Stimulated activated CD8-positive, alpha-beta memory T cell treated with anti-CD3 and anti-CD28 coated beads, Interleukin-4, amount 100 ng/mL, for 24 hours (primary cell): ENCODE measurements at regions not wholly inside any gene's neighbourhood (a gene's known extent, or its start where the extent isn't known, plus 50 kb on each side); places are given as distances from the start of the nearest gene placed in this dataset.
"Not testable (repeated sequence)": the region's sequence is repeated elsewhere in the genome, so short reads cannot be mapped to it uniquely, and the experiment has no call there.

Source experiments
- DNase-seq: peaks from one replicate; pipeline ENCODE4 v3.0.0-alpha.2; 2020; ENCODE audit warnings: low read depth

DNA sequence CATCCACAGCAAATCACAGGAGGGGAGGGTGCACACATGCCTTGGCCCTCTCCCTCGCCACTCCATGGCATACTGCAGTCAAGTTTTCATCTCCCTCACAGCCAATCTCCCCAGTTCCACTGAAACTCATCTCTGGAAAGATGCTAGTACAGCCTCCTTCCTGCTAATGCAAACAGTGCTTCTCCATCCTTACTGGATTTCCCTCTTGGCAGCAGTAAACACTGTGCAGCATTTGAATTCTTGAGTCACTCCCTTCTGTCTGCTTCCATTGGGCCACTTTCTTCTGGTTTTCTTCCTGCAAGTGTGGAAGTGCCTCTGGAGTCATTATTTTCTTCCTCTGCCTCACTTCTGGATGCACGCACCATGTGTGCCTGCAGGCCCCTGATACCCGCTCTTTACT lies 460.3 kb downstream of the QKI start:
- no peak for DNase-seq

DNA sequence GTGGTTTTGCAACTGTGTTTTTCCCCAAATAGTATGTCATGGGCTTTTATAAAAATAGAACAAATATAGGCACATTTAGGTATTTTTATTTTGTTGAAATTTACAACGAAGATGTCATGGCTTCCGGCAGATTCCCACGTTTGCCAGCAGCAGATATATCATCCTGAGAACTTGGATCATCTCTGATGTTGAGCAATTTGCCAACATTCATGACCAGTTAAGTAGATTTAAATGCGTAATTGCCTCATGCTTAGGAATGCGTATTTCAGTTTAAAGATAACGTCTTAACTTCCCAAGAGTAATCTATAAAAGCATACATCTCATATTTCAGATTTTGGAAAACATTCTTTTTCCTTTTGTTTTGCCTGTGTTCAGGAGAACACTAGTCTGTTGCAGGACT lies 457.8 kb downstream of the QKI start:
- no peak for DNase-seq

DNA sequence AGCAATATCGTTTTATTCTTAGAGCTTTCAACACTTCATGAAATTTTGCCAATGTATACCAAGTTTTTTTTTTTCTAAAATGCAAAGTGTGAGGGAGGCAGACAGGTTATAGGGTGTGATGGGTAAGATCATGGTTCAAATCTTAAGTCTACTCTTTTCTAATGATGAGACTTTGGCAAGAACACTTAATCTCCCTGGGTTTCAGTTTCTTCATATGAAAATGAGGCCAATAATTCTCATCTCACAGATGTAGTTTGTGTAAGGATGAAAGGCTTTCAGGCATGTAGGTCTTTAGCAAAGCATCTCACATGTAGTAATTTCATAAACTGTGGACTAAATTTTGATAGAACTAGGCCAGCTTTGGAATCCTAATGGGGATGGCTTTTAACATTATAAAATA lies 457.1 kb downstream of the QKI start:
- DNase-seq, result no peak

DNA sequence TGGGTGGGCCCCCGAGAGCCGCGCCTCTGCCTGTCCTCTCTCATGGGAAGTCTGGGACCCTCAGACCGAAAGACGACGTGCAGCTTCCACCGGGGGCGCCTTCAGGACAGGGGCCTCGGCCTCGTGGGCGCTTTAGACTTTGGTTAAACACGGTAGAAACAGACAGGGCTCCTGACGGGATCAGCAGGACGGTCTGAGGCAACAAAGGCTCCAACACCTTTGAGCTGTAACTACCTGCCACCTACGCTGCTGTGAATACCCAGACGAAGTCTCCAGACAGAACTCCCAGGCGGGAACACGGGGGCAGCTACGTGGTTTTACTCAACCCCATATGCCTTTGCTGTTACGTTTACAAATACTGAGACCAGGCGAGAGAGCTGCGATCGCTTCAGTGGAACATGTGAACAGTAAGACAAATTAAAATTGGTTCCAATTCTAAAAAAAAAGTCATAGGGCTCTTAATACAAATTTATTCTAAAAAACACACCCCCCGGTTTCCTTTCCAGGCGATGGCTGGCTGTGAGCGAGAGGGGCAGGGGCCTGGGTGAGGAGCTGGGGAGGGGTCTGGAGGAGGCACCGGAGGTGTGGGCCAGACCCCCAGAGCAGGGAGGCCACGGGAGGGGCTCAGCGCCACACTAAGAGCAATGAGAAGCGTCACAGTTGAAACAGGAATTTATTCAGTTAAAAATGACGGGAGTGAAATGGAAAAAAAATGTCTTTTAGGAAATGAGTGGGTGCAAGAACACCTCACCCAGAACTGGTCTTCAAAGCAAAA lies 453.2 kb downstream of the QKI start:
- no peak for DNase-seq

DNA sequence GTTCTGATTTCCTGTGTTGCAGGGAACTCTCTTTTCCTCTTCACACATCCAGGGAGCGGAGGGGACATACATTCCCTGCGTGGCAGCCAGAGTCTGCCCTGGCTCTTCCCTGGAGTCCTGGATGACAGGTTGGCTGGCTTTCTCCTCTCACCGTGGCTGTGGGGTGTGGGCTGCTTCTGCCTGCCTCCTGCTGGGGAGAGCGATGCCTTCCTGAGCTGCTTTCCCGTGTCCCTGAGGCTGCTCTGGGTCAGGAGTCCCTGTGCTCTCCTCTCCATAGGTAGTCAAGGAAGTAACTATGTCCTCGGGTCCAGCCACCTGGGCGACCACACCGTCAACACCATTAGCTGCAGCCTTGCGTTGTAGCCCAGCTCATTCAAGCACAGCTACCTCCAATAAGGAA lies 451.7 kb downstream of the QKI start:
- no peak for DNase-seq

DNA sequence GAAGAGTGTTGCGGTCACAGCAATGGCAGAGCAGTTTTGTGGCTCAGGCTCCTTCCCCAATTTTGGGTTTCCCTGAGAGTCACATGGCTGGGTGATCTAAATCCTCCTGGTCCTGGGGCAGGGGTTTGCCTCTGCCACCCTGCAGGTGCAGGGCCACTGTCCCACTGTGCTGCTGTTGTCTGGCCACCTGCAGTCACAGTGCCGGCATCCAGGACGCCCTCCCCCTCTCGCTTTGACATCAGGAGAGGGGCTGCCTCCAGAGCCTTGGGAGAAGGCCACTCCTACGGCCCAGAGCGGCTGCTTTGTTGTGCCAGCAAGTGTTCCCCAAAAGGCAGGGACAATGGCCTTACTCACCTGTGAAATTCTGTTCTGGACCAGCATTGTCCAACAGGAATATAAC lies 449.0 kb downstream of the QKI start:
- DNase-seq, result no peak

DNA sequence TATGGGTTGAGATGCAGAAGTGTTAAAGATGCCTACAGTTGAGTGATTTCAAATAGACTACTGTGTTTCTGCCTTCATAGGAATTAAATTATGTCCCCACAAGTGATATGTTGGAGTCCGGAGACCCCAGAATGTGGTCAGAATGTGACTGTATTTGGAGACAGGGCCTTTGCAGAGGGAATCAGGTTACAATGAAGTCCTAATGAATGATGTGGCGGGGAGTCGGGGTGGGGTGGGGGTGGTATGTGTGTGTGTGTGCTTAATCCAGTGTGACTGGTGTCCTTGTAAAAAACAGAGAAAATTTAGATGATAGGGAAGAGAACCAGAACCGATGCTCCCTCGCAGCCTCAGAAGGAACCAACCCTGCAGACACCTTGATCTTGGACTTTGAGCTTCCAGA lies 448.2 kb downstream of the QKI start:
- no peak for DNase-seq

DNA sequence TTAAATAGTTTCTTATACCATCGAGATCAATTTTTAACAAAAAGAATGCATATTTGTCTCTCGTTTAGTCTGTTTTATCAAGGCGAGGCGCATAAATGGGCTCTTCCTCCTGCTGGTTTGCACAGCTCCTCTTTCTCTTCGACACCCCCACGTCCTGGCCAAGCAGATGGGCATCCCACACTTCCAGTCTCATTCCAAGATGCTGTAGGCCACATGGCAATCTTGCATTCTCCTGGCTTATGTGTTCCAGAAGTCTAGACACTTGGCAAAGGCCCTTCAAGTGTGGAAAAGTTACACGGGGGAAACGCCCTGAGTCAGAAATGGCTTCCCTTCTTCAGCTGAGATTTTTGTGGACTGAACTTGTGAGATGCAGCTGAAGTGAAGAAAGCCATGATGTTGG lies 447.1 kb downstream of the QKI start:
- no peak for DNase-seq

DNA sequence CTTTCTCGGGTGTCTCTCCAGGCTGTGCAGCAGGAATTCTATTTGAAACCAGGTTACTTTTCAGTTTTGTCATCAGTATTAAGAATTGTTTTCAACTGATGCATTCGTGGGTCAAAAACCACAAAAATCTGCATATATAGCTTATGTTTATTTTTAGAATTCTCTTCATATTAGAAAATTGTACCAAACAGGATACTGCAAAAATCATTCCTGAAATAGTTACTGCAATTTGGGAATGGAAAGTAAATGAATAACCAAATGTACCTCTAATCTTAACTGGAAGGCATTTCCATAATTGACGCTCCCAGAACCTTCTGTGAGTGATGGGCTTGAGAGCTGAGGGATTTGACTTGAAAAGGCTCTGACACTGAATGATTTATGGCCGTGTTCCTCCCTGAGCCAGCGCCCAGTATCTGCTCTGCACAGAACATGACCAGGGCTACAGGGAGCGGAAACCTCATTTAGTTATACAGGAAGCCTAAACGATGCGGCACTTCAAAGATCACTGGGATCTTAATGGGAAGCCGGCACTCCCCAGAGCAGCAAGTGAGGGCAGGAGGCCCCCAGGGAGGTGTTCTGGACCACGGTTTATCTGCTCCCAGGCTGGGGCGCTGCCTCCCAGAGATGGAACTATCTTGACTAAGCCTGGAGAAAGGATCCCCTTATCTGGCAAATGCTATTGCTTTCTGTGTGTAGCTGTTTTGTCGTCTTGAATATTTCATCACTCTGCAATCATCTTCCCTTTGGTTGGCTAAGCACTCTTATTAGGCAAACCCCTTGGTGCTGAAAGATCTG lies 446.0 kb downstream of the QKI start:
- no peak for DNase-seq

DNA sequence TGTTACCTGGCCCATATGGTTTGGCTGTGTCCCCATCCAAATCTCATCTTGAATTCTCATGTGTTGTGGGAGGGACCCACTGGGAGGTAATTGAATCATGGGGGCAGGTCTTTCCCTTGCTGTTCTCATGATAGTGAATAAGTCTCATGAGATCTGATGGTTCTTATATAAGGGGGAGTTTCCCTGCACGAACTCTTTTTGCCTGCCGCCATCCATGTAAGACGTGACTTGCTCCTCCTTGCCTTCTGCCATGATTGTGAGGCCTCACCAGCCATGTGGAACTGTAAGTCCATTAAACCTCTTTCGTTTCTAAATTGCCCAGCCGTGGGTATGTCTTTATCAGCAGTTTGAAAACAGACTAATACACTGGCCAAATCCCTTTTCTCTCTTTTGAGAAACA lies 444.4 kb downstream of the QKI start:
- DNase-seq, result not testable (repeated sequence)

DNA sequence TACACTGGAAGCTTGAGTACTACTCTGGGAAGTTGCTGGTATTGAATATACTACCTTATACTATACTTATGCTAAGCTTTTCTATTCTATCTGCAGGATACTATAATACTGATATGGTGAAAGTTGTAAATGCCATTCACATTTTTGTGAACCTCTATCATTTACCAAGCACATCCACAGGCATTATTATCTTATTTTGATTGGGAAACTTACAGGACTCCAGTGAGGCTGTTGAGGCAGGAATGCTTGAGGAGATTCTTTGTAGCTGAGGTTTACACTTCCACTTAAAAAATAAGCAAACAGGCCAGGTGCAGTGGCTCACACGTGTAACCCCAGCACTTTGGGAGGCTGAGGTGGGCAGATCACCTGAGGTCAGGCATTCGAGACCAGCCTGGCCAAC lies 442.9 kb downstream of the QKI start:
- no peak for DNase-seq

DNA sequence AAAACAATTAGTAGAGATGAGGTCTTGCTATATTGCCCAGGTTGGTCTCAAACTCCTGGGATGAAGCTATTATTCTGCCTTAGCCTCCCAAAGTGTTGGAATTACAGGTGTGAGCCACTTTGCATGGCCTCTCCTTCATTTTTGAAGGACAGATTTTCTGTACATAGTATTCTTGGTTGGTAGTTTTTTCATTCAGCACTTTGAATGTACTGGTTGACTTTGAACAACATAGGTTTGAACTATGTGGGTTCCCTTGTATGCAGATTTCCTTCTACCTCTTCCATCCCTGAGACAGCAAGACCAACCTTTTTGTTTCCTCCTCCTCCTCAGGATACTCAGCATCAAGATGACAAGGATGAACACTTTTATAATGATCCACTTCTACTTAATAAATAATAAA lies 436.4 kb downstream of the QKI start:
- DNase-seq, result no peak

DNA sequence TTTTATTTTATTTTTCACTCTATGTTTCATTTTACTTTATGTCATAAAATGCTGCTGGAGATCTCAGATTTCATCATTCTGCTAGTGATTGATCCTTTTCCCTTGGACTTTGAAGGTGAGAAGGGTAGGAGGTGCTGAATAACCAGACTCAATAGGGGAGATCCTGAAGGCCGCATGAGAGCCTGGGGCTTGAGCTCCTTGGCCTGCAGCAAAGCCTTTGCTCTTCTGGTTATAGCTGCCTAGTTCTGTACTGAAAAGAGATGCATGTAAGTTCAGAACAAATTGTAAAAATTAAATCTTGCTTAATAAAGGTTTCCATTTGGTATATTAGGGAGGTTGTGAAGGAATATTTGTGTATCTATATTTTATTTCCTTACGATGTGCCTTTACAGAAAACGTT lies 430.2 kb downstream of the QKI start:
- no peak for DNase-seq

DNA sequence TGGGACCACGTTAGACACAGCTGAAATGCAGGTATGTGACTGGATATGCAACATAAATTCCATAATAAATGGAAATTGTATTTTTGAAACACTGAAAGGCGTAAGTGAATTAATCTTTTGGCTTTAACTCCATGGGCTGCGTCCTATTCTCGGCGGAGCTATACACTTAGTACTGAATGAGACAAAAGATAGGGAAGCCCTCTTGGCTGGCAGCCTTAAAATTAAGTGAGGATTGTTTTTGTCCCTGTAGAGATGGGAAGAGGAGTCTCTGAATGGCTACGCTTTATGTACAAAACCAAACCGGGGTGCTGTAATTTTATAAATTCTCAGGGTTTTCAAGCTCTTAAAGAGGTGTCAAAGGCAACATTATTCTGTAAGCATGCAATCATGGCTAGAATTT lies 429.8 kb downstream of the QKI start:
- no peak for DNase-seq

DNA sequence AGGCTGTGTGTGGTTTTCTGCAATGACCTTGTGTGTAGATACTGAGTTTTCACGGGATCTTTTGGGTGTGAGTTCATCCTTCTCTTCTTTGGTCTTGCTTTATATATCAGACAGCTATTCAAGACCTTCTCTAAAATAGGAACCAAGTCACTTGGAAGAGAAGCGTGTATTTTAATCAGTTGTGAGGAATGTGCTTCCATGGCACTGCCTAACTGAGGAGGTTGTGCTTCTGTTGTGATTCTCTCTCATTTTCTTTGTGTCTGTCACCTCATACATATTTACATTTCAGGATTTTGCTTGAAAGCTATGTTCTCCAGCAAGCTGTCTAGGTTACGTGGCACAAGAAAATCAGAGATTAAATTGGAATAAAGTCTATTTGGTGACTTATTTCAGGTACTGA lies 428.7 kb downstream of the QKI start:
- no peak for DNase-seq

DNA sequence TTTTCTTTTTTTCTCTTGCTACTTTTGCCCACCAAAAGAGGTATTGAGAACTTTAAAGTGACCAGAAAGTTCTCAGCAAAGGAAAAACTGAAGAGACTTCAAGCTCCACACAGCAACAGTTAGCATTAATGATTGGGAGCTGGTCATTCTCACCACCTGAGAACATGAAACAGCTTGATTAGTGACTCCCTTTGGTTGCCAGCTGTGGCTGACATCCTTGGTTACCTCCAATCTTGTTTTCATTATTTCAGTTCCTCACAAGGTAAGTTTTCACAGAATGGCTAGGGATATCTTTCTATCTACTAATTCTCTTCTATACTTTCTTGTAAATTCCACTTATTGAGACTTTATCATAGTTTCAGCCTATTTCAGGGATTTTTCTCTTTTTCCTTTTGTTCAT lies 427.9 kb downstream of the QKI start:
- no peak for DNase-seq

DNA sequence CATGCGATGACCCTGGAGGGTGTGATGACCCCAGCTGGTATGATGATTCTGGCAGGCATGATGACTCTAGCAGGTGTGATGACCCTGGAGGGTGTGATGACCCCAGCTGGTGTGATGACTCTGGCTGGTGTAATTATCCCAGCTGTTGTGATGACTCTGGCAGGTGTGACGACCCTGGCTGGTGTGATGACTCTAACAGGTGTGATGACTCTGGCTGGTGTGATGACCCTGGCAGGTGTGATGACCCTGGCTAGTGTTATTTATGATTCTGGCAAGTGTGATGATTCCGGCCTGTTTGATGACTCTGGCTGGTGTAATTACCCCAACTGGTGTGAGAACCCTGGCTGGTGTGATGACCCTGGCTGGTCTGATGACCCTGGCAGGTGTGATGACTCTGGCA lies 427.2 kb downstream of the QKI start:
- no peak for DNase-seq

DNA sequence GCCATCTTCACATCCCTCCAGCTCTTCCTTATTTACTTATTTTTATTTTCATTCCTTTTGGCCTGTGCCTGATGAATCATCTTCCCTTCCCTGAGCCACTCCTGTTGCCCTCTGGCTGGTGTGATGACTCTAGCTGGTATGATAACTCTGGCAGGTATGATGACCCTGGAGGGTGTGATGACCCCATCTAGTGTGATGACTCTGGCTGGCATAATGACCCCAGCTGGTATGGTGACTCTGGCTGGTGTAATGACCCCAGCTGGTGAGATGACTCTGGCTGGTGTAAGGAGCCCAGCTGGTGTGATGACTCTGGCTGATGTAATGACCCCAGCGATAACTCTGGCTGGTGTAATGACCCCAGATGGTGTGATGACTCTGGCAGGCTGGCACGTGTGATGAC lies 426.8 kb downstream of the QKI start:
- no peak for DNase-seq

DNA sequence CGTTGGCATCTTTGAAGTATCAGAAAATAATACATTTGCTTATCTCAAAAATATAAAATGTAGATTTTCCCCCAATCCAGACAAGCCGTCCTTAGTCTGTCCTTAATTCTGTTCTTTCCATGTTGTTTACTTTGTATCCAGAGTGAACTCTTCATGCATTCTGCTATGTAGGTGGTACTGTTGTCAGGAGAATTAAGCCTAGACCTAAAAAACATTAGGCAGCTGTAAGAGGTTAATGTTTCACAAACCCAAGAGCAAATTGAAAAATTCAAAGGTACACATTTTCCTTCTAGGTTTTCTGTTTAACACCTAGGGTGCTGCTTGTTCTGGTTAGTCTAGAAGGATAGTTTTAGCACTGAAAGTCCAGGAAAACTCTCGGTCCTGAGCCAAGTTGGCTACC lies 426.4 kb downstream of the QKI start:
- DNase-seq, result no peak

DNA sequence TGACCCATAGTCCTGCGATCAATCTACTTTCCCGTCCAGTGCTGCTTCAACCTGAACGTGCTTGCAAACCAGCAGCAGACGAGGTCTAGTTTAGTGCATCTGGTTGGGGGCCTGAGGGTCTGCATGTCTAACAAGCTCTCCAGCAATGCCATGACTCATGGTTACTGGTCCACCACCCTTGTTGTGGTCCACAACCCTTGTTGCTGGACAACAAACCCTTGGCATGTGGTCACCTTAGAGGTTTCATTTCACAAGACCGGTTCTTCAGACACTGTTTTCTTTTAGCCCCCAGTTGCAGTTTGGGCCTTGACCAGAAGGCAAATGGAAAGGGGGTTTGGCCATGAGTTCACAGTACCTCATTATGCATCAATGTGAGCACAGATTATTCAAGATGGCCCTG lies 424.8 kb downstream of the QKI start:
- DNase-seq, result no peak

DNA sequence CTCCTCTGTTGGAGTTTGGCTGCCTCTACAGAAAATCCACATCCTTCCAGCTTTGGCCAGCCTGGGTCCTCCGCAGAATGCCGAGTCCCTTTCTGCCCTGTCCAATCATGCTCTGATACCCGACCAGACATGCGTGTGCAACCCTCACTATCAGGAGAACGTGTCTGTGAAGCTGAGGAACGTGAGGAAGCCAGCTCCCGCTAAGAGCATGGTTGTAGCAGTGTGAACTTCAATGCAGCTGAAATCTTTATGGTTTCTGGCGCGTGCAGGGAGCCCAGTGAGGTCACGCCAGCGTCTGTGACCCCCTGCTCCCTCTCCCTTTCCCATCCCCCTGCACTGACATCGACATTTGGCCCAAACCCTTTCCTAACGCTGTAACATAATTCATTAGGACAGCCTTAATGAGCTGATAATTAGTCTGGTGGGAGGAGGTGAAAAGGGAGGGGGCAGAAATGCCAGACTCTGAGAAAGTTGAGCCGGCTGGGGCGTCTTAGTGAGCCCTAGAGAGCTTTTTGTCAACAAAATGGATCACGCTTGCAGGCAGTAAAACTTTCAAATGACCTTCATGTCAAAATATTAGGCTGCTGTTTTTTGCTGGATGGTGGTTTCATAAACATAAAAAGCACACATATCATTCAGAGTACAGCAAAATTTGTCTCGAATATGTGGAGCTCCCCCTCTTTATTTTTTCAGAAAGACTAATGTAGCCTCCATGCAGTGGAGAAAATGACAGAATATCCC lies 423.3 kb downstream of the QKI start:
- no peak for DNase-seq

DNA sequence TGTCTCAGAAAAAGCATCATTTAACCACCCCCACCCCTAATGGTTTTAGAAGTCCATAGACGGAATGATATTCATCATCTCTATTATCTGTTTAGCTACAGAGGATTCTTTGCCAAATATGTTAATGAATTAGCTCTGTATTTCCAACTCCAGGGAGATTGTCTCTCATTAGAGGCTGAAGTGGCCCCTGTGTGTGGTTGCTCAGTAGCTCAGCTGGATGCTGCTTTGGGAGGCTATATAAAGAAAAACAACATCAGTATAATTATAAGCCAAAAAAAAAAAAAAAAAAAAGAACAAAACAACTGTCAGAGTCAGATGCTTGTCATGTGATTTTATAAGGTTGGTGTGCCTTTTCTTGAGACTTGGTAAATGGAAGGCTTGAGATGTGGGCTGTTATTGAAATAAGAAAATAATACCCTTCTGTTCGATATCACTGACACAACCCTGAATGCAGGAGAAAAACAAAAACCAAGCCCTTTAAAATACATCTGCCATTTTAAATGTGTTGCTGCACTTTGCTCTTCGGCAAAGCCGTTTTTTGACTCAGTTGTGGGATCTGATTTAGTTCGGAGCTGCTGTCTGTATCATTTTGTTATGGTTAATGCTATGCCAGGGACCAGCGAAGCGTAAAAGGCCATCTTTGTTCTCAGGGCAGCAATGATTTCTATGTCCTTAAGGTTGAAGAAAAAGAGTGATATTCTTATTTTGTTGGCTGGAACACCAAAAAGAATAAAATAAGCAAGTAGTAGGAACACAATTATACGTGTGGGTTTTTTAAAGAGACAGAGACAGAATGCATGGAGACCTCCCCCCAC lies 422.6 kb downstream of the QKI start:
- DNase-seq, result no peak
